G401 (cell line): ENCODE measurements at regions not wholly inside any gene's neighbourhood (a gene's known extent, or its start where the extent isn't known, plus 50 kb on each side); places are given as distances from the start of the nearest gene placed in this dataset.
"Not testable (repeated sequence)": the region's sequence is repeated elsewhere in the genome, so short reads cannot be mapped to it uniquely, and the experiment has no call there.

ENCODE experiments used
- DNase-seq: peaks from one replicate; pipeline ENCODE4 v3.0.0-alpha.2; 2015; ENCODE audit warnings: low spot score
- in situ Hi-C: cut with HindIII; loops from 2 replicates; pipeline ENCODE4 v1.10.0; 2016; ENCODE audit warnings: low sequenced_read_pairs, mixed read lengths

DNA sequence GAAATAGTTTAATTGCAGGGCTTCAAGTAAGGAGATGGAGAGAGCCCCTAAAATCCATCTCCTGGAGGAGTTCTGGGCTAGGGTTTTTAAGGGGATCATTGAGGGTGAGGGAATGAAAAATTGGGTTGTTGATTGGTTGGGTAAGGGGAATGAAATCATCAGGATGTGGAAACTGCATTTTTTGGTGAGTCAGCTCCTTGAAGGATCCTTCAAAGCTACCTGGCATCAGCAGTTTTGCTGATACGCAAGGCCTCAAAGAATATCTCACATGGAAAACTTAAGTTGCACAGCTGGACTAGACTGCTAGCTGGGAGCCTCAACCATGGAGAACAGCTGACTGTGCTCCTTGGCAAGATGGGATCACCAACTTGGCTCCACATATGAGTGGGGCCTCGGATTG lies 136.7 kb downstream of the FGF10 start:
- no peak for DNase-seq
- in situ Hi-C loops: no loop called here

DNA sequence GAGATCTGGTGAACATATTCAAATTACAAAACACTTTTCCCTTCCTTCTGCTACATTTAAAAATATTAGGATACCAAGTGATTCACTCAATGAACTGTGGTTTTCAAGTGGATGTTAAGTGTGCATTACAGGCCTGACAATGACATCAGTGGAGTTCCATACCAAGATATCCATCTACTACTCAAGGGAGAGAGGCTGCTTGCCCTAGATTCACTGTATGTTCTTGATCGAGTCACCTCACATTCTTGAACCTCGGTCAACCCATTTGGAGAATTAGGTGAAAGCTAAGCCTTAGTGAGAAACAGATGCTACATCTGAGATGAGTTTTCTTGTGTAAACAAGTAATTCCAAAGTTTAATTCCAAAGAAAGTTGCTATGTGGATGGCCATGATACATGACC lies 142.2 kb downstream of the FGF10 start:
- in situ Hi-C loops: no loop called here
- no peak for DNase-seq

DNA sequence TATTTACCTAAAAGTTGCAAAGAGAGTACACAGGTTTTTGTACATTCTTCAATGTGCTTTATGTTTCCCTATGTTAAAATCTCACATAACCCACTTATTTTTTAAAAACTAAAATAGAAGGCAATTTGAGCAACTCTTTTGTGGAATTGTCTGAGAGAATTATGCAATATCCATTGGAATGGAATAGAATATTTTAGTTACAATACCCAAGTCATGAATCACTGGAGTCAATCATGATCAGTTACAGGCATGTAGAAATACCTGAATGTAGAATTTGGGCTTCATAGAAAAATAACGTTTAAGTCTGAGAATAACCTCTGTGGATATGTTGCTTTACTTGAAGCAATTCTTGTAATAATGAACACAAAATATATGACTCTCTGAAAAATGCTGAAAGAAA lies 143.3 kb downstream of the FGF10 start:
- in situ Hi-C loops: no loop called here
- DNase-seq: no peak

DNA sequence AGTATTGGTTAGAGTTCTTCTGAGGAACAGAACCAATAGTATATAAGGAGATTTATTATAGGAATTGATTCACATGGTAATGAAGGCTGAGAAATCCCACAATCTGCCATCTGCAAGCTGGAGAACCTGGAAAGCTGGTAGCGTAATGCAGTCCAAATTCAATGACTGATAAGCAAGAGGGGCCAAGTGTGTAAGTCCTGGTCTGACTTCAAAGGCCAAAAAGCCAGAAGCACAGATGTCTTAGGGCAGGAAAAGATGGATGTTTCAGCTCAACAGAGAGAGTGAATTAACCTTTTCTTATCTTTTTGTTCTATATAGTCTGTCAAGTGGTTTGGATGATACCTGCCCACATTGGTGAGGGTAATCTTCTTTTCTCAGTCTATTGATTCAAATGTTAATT lies 146.4 kb downstream of the FGF10 start:
- DNase-seq: no peak
- in situ Hi-C loops: no loop called here

- DNase-seq: no peak
- in situ Hi-C loops: no loop called here
Measured at GRCh38 chr5:44236040-44236439, 153.2 kb downstream of the FGF10 start.

DNA sequence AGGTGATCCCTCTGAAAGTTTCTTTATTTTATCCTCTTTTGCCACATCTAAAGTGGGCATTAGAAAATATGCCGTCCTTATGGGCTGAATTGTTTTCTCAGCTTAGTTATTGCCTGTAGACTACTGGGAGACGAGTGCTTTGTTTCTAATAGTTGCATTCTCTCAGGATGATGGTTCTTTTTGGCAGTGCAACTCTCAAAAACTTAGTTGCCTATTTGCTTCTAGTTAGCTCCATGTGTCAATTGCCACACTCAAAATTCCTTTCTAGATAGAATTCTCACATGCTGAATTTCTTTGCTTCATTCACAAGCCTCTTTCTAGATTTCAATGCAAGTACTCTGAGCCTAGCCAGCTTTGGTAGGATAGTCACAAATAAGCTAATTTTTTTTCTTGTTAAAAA lies 155.5 kb downstream of the FGF10 start:
- in situ Hi-C loops: no loop called here
- DNase-seq: no peak

- in situ Hi-C loops: no loop called here
- DNase-seq: no peak
Measured at GRCh38 chr5:44225231-44226160, 163.7 kb downstream of the FGF10 start.

DNA sequence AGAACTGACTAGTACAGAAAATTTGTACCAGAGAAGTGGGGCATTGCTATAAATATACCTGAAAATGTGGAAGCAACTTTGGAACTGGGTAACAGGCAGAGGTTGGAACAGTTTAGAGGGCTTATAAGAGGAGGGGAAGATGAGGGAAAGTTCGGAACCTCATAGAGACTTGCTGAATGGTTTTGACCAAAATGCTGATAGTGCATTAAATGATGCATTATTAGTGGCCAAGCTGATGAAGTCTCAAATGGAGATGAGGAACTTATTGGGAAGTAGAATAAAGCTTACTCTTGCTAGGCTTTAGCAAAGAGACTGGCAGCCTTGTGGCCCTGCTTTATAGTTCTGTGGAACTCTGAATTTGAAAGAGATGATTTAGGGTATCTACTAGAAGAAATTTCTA lies 189.8 kb downstream of the FGF10 start:
- DNase-seq: no peak
- in situ Hi-C loops: no loop called here

DNA sequence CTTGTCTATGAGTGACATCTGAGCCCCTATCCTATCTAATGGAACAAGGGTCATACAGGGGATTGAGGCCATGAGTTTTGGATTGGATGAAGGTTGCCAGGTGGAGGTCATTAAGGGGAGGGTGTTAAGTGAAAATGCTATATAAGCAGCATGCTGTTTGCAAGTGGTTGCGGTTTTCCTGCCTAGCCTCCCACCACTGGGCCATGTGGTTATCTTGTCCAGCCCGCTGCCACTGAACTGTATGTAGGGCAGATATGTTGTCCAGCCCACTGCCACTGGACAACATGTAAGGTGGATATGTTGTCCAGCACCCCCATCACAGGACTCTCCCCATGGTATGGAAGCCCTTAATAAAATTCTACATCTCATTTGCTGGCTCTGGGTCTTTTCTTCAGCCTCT lies 200.0 kb downstream of the FGF10 start:
- DNase-seq: no peak
- in situ Hi-C loops: no loop called here

GRCh38 chr5:44187973-44188372 lies 201.2 kb downstream of the FGF10 start:
- DNase-seq: no peak
- in situ Hi-C loops: no loop called here

GRCh38 chr5:44183753-44184152 lies 205.5 kb downstream of the FGF10 start:
- DNase-seq: no peak
- in situ Hi-C loops: no loop called here

- DNase-seq: no peak
- in situ Hi-C loops: no loop called here
Measured at GRCh38 chr5:44183312-44183711, 205.9 kb downstream of the FGF10 start.

DNA sequence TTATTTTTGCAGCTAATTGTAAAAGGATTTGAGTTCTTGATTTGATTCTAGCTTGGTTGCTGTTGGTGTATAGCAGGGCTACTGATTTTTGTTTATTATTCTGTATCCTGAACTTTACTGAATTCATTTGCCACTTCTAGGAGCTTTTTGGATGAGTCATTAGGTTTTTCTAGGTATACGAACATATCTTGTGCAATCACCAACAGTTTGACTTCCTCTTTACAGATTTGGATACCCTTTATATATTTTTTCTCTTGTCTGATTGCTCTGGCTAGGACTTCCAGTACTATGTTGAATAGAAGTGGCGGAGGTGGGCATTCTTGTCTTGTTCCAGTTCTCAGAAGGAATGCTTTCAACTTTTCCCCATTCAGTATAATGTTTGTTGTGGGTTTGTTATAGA lies 210.8 kb downstream of the FGF10 start:
- in situ Hi-C loops: no loop called here

GRCh38 chr5:44167540-44167939 lies 221.7 kb downstream of the FGF10 start:
- no peak for DNase-seq
- in situ Hi-C loops: no loop called here

More for the DNA sequence above, 210.8 kb downstream of the FGF10 start:
- no peak for DNase-seq

- DNase-seq: no peak
- in situ Hi-C loops: no loop called here
Measured at GRCh38 chr5:44160369-44160768, 228.9 kb downstream of the FGF10 start.

- no peak for DNase-seq
- in situ Hi-C loops: no loop called here
Measured at GRCh38 chr5:44150075-44150723, 239.0 kb downstream of the FGF10 start.

GRCh38 chr5:44117947-44118346 lies 271.3 kb downstream of the FGF10 start:
- in situ Hi-C loops, DNase-seq: not testable (repeated sequence)

DNA sequence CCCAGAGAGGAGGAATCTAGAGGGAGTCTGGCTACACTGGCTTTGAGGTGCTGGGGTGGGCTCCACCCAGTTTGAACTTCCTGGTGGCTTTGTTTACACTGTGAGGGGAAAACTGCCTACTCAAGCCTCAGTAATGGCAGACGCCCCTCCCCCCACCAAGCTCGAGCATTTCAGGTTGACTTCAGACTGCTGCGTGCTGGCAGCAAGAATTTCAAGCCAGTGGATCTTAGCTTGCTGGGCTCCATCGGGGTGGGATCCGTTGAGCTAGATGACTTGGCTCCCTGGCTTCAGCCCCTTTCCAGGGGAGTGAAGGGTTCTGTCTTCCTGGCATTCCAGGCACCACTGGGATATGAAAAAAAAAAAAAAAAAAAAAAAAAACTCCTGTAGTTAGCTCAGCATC lies 281.0 kb downstream of the FGF10 start:
- in situ Hi-C loops: not testable (repeated sequence)

DNA sequence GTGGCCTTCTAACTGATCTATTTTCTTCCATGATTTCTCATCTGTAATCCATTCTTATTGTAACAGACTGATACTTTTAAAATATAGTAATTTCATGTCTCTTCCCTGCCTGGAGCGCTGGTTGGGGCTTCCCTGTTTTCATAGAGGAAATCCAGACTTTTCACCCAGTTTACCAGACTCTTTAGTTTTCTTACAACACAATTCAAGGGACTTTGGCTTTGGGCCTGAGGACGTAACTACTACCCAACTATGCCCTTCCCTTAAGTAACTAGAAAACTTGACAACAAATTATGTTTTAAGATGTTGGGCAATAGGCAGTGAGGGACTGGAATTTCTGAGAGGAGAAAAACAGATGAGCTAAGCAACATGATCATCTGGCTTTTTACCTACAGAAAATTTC lies 289.6 kb downstream of the FGF10 start:
- in situ Hi-C loops: no loop called here
- no peak for DNase-seq

More for the DNA sequence above, 281.0 kb downstream of the FGF10 start:
- not testable (repeated sequence) for DNase-seq

DNA sequence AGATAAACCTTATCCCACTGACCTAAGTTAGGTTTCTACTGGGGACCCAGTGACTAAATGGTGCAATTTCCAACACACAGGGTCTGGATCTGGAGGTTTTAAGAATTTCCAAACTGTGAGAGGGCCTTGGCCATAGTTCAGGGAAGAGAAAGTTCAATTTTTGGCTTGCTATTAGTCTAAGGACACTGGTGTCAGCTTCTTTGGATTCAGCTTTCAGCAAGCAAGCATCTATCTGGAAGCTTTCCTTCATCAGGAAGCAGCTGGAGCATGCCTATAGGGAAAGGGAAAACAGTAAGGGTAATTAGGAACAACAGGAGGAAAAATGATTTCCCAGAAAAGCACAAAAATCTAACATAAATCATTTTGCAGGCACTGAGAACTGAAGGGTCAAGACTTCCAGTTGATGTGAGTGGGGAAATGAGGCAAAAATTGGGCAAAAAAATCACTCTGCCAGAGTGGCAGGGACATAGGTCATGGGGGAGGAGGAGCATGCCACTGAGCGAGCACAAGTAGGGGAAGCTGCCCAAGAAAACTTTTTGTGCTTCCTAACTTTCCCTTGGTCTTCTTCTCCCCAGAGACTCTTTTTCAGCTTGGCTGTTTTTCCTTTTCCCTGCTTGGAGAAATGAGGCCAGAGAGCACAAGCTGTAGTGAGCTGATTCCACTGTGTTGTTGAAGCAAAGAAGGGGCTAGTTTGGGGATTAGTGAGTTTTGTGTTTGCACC lies 299.6 kb downstream of the FGF10 start:
- in situ Hi-C loops: no loop called here
- no peak for DNase-seq
